Kidney glomerular epithelial cell (primary cell): ENCODE measurements at regions not wholly inside any gene's neighbourhood (a gene's known extent, or its start where the extent isn't known, plus 50 kb on each side); places are given as distances from the start of the nearest gene placed in this dataset.

Source experiments
- DNase-seq: peaks from one replicate; lab custom pipeline; 2025; lab: John Stamatoyannopoulos, UW

GRCh38 chr6:121826156-121826810 lies 390.8 kb downstream of the GJA1 start:
- DNase-seq: peak; percentile 82

DNA sequence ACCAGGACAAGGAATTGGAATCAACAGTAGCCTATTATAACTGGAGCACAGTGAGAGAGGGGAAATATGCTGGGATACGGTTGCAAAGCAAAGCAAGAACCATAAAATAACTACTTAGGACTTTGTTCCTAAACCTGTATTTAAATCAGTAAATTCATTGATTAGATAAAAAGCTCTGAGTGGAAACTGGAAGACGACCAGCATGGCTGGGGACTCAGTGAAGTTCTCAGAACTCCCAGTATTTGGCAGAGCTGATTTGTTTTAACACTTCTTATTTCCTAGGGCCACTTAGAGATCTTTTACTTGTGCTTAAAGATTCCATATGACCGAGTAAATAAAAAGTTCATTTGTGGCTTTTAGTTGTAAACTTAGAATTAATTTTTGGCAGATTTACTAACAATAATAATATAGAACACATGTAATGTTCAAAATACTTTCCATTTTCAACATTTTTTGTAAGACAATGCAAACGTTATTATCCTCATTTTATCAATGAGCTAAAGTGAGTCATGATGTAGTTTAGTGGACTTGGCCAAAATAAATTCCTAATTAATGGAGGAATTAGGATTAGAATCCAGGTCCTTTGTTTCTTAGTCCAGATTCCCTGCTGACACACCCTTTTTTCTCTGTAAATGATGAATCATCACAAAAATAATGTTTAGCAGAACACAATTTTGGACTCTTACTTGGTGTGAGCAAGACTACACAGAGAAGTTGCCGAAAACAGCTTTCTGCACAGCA lies 392.9 kb downstream of the GJA1 start:
- no peak for DNase-seq

DNA sequence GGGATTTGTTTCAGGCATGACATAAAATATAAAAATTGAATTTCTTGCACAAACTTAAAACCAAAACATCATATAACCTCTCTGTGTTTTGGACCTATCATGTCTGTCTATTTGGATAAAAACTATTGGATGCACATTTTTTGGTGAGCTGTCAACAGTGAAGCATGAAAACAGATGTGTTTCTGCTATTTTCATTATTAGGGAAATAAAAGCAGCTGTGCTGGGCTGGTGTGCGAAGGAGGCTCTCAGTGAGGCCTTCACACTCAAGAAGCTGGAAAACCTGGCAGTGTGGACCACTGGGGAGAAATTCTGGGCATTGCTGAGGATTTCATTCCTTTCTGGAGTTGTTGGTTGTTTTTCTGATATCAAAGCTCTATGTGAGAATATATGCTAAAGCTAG lies 395.3 kb downstream of the GJA1 start:
- DNase-seq: no peak

- no peak for DNase-seq
Observed at GRCh38 chr6:121835662-121836061, 400.2 kb downstream of the GJA1 start.

- no peak for DNase-seq
Observed at GRCh38 chr6:121837545-121838229, 402.2 kb downstream of the GJA1 start.

DNA sequence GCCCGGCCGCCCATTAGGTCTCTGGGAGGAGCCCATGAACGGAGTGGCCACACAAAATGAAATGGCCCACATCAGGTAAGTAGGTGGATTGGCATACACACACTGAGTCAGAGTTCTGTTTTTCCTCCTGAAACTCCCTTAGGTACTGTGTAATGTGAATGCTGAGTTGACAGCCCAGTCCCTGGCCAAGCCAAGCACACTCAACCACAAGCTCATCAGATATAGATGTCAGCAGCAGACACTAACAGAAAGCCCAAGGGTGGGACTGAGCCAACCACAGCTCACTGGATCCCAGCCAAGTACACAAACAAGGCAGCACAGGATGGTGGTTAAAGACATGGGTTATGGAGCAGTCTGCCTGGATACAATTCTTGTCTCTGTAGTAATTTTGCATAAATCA lies 403.4 kb downstream of the GJA1 start:
- peak; percentile 39 for DNase-seq

DNA sequence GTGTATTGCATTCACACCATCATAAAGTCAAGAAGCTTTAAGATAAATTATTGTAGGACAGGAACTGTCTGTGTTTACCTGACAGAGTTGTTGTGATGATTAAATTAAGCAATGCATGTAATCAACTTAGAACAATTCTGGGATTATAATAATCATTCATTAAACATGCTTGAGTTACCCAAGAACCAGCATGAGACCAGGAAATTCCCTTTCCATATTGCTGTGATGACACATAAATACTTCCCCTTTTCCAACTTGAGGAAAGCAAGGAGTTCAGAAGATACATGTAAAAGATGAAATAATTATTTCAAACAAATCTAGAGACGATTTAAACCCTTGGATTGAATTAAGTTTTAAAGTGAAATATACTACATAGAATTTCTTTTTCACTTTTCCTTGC lies 404.4 kb downstream of the GJA1 start:
- DNase-seq: no peak

DNA sequence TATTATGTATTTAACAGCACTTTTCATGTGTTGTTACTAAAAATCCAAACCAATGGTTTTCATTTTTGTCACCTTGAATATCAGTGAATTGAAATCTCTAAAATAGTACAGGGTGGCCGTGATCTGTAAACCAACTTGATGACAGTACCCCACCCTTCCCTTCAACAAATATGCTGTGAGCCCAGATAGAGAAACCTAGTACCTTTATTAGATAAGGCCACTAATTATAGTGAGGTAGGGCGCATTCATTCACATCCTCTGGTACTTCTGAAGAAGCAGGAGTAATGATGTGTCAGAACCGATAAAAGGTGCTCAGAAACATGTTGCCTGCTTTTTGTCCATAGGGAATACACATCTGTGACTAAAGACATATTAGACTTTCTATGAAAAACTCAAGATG lies 409.5 kb downstream of the GJA1 start:
- no peak for DNase-seq

- no peak for DNase-seq
Observed at GRCh38 chr6:121847806-121848522, 412.5 kb downstream of the GJA1 start.

DNA sequence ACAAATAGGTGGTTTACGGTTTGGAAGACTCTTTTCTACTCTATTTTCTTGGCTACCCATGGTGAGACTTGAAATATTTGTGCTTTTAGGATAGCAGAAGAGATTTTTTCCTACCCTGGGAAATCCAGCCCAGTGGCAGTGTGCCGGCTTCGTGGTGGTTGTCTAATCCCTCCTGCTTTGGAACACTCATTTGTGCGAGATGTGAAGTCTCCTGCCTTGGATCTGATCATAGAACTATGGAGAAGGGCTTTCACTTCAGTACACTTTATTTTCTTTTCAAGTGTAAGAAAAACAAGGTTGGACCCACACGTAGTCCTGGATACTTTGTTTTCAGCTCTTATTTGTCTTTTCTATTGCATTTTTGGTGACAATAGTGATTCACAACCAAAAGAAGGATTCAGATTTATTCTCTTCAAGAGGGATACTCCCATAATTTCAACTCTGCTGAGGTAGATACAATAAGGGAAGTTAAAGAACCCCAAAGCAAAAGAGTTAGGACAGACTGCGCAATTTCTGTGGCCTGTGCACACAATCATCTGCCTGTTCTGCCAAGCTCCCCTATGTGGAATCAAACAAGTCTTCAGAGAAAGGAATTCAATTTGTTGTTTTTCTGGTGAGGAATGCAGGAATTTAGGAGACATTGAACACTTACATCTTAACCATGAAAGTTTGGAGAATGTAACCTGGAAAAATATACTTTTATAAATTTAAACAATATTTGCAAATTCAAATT lies 413.2 kb downstream of the GJA1 start:
- no peak for DNase-seq

DNA sequence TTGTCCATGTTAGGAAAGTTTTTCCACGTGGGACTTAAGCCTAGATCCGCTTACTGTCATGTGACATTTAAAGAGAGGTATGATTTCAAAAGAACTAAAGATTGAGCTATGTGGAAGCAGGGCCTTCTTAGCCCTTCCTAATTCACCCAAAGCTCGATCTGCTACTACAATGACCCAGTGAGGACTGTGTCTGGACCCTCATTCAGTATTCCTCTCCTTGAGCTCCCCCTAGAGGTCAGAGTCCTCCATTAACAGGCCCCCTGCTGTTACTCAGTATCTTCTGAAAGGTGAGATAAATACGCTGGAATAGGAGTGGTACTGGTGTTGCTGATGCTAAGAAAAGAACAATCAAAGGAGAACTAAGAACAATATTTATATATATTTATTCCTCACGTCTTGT lies 414.0 kb downstream of the GJA1 start:
- DNase-seq: peak; percentile 68

DNA sequence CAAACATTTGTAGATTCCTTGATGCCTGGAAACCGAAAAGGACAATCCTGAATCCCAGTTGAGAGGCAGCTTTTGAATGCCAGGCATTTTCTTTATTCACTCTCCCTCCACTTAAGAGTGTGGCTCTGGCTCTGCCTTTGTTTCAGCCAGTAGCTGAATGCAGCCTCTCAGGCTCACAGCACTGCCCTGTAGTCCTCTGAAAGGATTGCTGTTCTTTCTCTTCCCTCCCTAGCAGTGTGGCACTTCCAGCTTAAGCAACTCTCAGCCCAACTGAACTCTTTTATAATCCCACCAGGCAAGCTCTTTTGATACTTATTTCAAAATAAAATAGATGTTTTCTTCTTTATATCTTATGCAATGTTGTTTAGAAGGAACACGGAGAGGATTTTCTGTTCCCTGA lies 415.6 kb downstream of the GJA1 start:
- no peak for DNase-seq

- no peak for DNase-seq
Observed at GRCh38 chr6:121853686-121854085, 418.2 kb downstream of the GJA1 start.

GRCh38 chr6:121855521-121855920 lies 420.1 kb downstream of the GJA1 start:
- DNase-seq: no peak

DNA sequence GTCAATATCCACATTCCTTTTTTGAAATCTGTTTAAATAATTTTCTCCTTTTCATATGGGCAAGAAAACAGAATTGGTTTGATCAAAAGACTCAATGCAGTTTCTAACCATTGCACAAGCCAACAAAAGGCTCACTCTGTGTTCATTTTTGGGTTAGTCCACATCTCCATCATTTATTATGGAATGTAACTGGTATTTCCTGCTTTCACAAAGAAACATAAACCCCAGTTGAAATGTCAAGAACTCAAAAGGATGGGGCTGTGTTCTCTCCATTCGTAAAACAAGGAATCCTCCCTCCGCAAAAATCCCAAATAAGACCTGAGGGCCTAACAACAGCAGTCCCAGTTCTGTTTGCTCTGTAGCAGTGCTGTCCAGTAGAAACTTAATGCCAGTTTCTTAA lies 420.9 kb downstream of the GJA1 start:
- no peak for DNase-seq

- no peak for DNase-seq
Observed at GRCh38 chr6:121857551-121857950, 422.1 kb downstream of the GJA1 start.

DNA sequence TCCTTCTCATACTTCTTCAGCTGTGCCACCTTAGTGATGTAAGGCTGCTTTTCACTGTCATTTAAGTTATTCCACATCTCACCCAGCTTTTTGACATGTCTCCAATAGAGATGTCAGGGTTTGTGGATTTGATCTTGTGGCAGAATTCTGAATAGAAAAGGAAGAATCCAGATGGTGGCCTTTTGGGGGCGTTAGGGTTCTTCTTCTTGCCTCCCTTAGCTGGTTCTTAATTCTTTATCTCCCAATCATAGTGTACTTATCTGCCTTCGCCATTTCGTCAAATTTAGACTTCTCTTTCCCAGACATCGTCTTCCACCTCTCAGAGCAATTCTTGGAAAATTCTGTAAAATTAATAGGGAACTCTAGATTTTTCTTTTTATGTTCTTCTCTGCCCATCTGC lies 422.9 kb downstream of the GJA1 start:
- DNase-seq: no peak

- DNase-seq: no peak
Observed at GRCh38 chr6:121858986-121859385, 423.5 kb downstream of the GJA1 start.

DNA sequence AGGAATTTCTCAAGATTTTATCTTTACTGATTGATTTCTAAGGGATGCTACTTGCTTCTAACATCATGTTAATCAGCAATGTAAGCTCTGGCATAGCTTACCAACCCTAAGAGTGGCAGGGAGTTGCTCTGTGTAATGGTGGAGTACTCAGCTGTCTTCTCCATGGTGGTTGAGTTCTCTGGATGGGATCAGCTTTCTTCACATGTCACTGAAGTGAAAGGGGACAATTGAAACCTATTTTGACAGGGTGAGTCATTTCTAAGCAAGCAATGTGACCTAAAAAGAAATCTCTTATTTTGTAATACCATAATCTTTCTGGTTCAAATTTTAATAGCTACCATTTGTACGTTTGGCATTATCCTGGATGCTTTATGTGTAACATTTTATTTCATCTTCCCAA lies 430.4 kb downstream of the GJA1 start:
- no peak for DNase-seq

DNA sequence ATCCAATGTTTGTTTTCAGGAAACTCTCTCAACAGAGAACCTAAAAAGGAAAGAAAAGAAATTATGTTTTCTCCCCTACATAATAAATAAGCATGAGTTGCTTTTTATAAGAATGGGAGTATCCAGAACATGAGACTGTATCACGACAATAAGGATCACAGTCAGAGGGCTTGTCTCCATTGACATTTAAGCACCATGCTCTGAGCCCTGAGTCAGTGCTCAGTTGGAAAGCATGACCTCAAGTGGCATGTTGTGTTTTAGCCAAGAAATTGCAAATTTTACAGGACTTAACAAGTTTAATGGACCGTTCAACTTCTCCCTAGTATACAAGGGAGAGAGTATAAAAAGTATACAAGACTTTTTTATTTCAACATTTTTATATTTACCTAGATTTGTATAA lies 431.6 kb downstream of the GJA1 start:
- no peak for DNase-seq

DNA sequence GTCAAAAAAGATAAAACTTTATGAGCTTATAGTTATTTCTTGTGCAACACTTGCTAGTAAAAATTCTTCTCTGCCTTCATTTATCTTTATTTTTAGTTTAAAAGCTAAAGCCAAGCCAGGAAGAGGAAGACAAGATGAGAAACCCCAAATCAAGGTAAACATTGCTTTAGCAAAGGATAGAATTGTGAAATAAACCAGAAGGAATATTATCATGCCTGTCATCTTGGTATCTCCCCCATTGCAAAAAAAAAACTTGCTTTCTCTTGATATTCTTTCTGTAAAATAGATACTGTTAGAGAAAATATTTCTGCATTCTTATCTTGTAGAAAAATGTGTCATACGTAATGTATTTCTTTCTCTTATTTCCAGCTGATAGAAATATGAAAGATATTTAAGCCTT lies 432.8 kb downstream of the GJA1 start:
- DNase-seq: no peak

DNA sequence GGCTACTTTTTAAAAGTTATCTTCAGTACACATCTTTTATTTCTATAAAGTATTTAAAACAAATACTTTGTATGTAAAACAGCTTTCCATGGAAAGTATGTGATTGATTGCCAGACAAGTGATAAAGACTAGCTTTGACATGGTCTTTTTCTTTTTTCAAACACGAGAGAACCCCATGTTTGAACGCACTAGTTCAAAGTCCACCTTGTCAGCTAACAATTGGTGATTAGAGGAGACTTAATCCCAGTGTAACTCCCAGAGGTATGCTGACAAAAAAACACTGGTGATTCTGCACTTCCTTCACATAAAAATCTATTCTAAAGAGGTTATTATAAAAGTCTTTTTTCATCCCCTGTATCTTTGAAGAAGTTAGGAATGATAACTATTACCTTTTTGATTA lies 438.1 kb downstream of the GJA1 start:
- no peak for DNase-seq
